ENCODE measurements at regions not wholly inside any gene's neighbourhood (a gene's known extent, or its start where the extent isn't known, plus 50 kb on each side); places are given as distances from the start of the nearest gene placed in this dataset.
"Not testable (repeated sequence)": the region's sequence is repeated elsewhere in the genome, so short reads cannot be mapped to it uniquely, and the experiment has no call there.

DNA sequence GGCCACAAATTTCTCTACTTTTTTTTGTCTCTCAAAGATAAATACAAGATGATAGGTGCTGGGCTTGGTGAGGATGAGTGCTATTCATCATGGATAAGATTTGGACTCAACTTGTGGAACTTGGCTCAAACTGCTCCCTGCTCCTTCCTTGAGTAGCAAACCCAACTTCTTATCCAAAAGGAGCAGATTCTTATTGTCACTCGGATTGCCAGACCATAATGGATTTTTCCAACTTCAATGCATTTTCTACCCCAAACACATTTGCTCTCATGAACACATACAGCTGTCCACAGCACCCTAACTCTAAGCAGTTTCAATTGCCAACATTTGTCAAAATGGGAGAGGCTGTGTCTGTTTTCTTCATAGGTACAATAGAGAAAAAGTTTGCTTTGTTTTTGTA, 99.5 kb upstream of the APCDD1 start:
- DNase-seq (ENCODE audit: low read depth): no peak

DNA sequence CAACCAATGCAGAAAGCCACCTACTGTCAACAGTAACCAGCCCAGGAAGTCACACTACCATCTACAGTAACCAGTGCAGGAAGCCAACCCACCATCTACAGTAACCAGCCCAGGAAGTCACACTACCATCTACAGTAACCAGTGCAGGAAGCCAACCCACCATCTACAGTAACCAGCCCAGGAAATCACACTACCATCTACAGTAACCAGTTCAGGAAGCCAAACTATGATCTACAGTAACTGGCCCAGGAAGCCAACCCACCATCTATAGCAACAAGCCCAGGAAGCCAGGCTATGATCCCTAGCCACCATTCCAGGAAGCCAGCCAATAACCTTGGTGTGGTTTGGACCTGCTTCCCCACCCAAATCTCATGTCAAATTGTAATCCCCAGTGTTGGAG, 97.4 kb upstream of the APCDD1 start:
- not testable (repeated sequence) for DNase-seq (ENCODE audit: low read depth)

- DNase-seq (ENCODE audit: low read depth): no peak
These were observed 92.8 kb upstream of the APCDD1 start for GRCh38 chr18:10361660-10362059.

GRCh38 chr18:10365021-10365500, 89.4 kb upstream of the APCDD1 start:
- no peak for DNase-seq (ENCODE audit: low read depth)

DNA sequence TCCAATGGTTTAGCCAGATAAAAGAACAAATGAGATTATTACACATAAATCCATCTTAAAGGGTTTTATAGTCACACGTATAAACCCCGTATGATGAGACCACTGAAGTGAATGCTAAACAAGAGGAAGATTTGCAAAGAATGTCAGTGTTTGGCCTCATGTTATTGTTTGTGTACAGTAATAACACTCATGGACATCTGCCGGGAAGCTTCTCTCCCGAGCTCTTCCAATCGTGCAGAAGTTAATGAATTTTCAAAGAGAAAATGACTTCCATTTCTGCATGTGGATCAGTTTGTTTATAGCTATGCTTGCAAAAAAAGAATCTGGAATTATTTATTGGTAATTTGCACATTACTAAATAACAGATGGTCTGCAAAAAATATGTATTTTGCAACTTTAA, 88.5 kb upstream of the APCDD1 start:
- DNase-seq (ENCODE audit: low read depth): no peak

DNA sequence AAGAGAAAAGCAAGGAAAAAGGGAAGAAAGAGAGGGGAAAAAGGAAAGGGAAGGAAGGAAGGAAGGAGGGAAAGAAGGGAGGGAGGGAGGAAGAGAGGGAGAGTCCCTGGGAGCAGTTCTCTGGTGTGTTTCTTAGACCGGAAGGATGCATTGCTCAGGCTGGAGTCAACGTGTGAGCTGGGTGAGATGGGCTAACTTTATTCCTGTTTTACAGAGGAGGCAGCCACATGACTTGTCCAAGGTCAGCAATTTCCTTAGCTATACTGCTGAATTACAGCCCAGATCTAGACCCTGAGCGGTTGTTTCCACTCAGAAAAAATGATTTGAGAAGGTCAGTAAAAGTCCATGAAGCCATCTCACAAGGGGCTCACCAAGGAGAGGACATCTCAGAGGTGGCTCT, 86.6 kb upstream of the APCDD1 start:
- no peak for DNase-seq (ENCODE audit: low read depth)

GRCh38 chr18:10368456-10369453, 85.7 kb upstream of the APCDD1 start:
- DNase-seq (ENCODE audit: low read depth): no peak

DNA sequence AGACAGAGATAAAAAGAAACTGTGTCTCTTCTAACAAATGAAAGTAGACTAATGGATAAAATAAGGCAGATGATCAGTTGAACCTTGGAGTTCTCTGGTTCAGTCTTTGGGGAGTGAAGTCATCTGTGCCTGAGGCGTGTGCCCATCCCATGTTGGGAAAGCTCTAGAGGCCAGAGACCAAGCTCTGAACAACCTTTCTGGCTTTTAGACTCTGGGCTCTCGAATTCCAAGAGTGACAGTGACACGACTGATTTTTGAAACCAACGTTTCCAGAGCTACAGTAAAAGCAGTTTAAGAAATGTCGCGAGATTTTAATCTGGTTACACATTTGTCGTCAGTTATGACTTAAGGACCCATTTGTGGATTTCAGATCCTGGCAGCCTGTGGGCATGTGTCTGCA, 83.7 kb upstream of the APCDD1 start:
- no peak for DNase-seq (ENCODE audit: low read depth)

DNA sequence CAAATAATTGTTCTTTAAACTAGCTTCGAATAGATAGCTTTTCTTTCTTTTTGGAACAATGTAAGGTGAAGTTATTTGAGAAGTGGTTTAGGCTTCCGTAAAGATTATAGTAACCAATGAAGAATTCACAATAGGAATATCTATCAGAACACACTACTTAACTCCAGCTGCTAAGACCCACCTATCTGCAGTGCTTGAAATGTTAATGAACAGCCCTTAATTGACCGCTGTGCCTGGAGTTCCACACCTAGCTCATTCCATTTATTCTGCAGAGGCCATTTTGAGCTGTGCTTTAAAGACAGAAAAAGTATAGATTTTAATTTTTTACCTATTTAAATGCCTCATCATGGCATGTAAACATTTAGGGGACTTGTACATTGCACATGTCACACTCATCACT, 83.3 kb upstream of the APCDD1 start:
- no peak for DNase-seq (ENCODE audit: low read depth)

DNA sequence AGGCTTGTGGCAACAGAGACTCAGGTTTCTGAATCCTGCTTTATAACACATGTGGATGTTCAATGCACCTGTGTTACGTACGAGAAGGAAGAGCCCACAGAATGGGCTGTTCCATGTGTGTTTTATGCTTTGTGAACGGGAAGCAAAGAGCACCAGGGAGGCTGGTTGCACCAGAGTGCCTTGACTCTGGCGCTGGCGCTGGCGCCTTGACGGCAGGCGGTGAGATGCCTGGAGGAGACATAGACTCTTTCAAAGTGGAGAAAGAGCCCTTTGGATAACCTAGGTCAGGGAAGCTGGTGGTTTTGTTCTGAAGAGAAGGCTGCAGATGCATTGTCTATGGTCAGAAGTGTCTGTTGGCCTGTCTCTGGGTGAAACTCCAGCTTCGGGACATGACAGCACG, 80.2 kb upstream of the APCDD1 start:
- no peak for DNase-seq (ENCODE audit: low read depth)

DNA sequence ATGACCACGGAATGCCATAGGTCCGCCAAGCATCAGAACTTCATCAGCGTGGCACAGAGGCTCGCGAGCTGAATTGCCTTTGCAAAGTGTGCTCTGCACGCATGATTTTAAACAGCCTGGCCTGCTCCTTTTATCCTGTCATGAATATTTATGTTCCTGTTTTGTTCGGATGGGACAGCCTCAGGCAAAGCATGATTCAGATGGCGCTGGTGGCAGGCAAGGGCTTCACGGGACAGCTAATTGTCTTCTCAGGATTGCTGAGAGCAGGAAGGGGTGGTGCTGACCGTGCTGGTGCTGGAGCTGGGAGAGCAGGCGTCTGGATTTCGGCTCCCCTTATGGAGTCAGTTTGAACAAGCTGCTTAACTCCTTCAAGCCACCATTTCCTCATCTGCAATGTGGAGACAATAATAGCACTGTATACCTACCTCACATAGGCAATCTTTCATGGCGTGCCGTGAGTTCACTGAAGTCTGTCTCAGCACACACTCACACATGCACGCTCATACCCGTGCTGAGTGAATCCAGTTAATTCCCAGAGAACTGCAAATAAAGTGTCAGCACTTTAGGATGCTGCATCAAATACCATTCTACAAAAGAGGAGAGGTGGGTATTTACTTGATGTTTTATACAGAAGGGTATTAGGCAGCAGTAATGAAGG, 79.7 kb upstream of the APCDD1 start:
- no peak for DNase-seq (ENCODE audit: low read depth)

DNA sequence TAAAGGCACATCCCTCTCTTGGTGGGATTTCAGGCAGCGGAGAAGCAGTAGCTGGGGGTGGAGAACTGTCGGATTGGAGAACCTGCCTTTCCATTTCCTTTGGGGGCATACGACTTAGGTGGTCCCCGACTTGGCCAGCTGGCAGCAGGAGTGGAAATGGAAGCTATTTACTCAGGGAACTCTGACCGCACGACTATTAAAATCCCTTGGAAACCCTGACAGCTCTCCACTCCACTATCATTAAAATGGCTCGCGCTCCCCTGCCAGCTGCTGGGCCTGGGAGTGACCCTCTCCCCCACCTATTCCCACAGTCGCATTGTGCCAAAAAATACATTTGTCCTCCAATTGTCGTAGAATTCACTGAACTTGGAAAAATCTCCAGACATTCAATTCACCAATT, 77.7 kb upstream of the APCDD1 start:
- no peak for DNase-seq (ENCODE audit: low read depth)

- no peak for DNase-seq (ENCODE audit: low read depth)
These were observed 76.5 kb upstream of the APCDD1 start for GRCh38 chr18:10377956-10378355.

- no peak for DNase-seq (ENCODE audit: low read depth)
These were observed 75.6 kb upstream of the APCDD1 start for GRCh38 chr18:10378688-10379420.

GRCh38 chr18:10379522-10379921, 74.9 kb upstream of the APCDD1 start:
- no peak for DNase-seq (ENCODE audit: low read depth)

DNA sequence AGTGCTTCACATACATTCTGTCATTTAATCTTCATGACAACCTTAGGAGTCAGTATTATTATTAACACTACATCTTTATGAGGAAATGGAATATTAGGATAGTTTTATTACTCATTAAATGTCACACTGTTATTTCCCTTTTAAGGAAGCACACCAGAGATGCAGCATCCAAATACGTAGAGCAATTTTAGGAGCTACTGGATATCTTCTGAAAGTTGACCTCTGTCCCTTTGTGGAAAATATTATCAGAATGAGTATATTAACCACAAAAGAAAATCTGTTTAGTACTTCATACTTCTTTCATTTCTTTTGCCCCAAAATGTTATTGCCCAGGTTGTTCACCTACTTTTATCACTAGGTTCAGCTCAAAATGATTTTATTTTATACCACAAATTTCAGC, 72.9 kb upstream of the APCDD1 start:
- DNase-seq (ENCODE audit: low read depth): no peak

DNA sequence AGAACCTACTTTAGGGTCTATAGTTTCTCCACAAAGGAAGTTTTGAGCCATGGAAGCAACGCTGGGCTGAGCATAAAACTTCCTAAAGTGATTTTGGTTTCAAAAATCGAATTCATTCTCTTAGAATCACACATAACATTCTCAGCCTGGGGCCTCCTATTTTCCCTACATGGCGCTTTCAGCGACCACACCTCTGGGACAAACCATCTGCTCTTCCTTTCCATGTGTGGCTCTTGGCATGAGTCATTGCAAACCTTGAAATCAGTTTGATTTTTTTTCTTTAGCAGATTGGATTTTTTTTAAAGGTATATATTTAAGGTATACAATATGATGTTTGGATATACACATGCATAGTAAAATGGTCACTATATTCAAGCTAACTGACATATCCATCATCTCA, 72.5 kb upstream of the APCDD1 start:
- DNase-seq (ENCODE audit: low read depth): no peak

DNA sequence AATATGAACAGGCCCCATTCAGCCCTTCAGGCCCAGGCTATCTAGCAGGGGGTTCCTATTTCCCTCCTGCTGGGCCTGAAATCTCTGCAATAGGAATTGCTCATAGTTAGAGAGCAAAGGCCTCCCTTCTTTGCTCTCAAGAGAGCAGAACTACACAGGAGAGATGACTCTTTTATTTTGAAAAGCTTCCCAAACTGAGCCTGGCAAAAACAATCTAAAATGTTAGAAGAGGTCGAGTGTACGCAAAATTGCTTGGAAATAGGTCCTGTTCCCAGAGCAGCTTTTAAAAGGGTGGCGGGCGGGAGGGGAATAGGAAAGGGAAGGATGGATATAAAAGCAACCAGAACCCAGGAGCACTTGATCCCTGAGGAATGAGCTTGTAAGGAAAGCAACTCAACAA, 68.4 kb upstream of the APCDD1 start:
- DNase-seq (ENCODE audit: low read depth): no peak

GRCh38 chr18:10386956-10387355, 67.5 kb upstream of the APCDD1 start:
- no peak for DNase-seq (ENCODE audit: low read depth)

- no peak for DNase-seq (ENCODE audit: low read depth)
These were observed 67.0 kb upstream of the APCDD1 start for GRCh38 chr18:10387399-10387798.

DNA sequence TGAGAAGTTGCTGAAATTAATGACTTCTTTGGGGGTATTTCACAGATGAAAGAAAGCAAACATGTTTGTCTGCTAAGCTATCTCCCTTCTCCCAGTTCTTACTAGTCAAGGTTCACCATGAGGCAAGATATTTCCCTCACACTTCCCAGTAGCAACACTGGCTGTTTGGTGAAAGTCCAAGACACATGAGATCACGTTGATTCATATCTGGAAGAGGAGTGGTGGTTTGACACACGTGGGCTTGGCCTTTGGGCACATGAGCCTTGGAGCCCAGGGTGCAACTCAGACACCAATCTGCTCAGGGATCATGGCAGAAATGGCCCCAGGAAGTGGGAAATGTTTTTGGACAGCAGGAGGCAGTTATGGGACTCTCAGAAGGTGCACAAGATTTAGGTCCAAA, 66.1 kb upstream of the APCDD1 start:
- DNase-seq (ENCODE audit: low read depth): no peak

DNA sequence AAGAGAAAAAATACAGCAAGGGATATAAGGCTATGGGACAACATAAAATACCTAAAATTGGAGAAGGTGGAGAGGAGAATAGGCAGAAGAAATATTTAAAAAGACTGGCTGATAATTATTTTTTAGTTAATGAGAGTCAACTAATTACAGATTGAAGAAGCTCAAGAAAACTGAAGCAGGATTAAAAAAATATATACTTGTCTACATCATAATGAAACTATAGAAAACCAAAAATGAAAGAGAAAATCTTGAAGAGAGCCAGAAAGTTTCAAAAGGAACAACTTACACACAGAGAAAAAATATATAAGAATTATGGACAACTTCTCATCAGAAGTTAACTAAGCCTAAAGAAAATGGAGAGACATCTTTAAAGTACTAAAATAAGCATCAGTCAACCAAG, 62.9 kb upstream of the APCDD1 start:
- DNase-seq (ENCODE audit: low read depth): no peak

- no peak for DNase-seq (ENCODE audit: low read depth)
These were observed 57.4 kb upstream of the APCDD1 start for GRCh38 chr18:10397004-10397403.

All from activated gamma-delta T cell treated with anti-CD3 and anti-CD28 coated beads, Interleukin-2, amount 50 U/mL, for 16 hours (primary cell).